HG02642 (cell line): ENCODE measurements at regions not wholly inside any gene's neighbourhood (a gene's known extent, or its start where the extent isn't known, plus 50 kb on each side); places are given as distances from the start of the nearest gene placed in this dataset.

Experiments
- ATAC-seq: cut with Tn5 transposase; IDR thresholded peaks from one replicate; pipeline ENCODE4 v1.9.1; 2021; ENCODE audit warnings: mild to moderate bottlenecking; ENCODE audit not compliant: unreplicated experiment, poor library complexity

- ATAC-seq = no peak
Measured at GRCh38 chr6:66940003-66940402, 1233.0 kb upstream of the EYS start.

GRCh38 chr6:66937180-66937579, 1230.2 kb upstream of the EYS start:
- ATAC-seq = no peak

GRCh38 chr6:66935612-66936011, 1228.6 kb upstream of the EYS start:
- no peak for ATAC-seq

- no peak for ATAC-seq
Measured at GRCh38 chr6:66931787-66932186, 1224.8 kb upstream of the EYS start.

GRCh38 chr6:66930559-66931290, 1223.7 kb upstream of the EYS start:
- no peak for ATAC-seq

GRCh38 chr6:66926060-66926459, 1219.0 kb upstream of the EYS start:
- no peak for ATAC-seq

- no peak for ATAC-seq
Measured at GRCh38 chr6:66913657-66914056, 1206.6 kb upstream of the EYS start.

- no peak for ATAC-seq
Measured at GRCh38 chr6:66902457-66902856, 1195.4 kb upstream of the EYS start.

GRCh38 chr6:66900133-66901083, 1193.4 kb upstream of the EYS start:
- no peak for ATAC-seq

GRCh38 chr6:66897576-66897975, 1190.5 kb upstream of the EYS start:
- no peak for ATAC-seq

GRCh38 chr6:66896415-66896814, 1189.4 kb upstream of the EYS start:
- ATAC-seq = no peak

- no peak for ATAC-seq
Measured at GRCh38 chr6:66883453-66883852, 1176.4 kb upstream of the EYS start.

GRCh38 chr6:66866801-66867200, 1159.8 kb upstream of the EYS start:
- ATAC-seq = no peak

- ATAC-seq = no peak
Measured at GRCh38 chr6:66865771-66866170, 1158.7 kb upstream of the EYS start.

GRCh38 chr6:66861007-66861541, 1154.0 kb upstream of the EYS start:
- ATAC-seq = no peak

GRCh38 chr6:66860328-66860727, 1153.3 kb upstream of the EYS start:
- ATAC-seq = no peak

- ATAC-seq = no peak
Measured at GRCh38 chr6:66858196-66858595, 1151.2 kb upstream of the EYS start.

GRCh38 chr6:66854014-66854413, 1147.0 kb upstream of the EYS start:
- ATAC-seq = no peak

- ATAC-seq = no peak
Measured at GRCh38 chr6:66851930-66852329, 1144.9 kb upstream of the EYS start.

- ATAC-seq = no peak
Measured at GRCh38 chr6:66849843-66850242, 1142.8 kb upstream of the EYS start.

- no peak for ATAC-seq
Measured at GRCh38 chr6:66848244-66848953, 1141.4 kb upstream of the EYS start.
